GM18519 (cell line): ENCODE measurements at regions not wholly inside any gene's neighbourhood (a gene's known extent, or its start where the extent isn't known, plus 50 kb on each side); places are given as distances from the start of the nearest gene placed in this dataset.
"Not testable (repeated sequence)": the region's sequence is repeated elsewhere in the genome, so short reads cannot be mapped to it uniquely, and the experiment has no call there.

Source experiments
- ATAC-seq: cut with Tn5 transposase; IDR thresholded peaks from one replicate; pipeline ENCODE4 v1.9.1; 2021; ENCODE audit warnings: mild to moderate bottlenecking, moderate library complexity; ENCODE audit not compliant: unreplicated experiment, low FRiP score

DNA sequence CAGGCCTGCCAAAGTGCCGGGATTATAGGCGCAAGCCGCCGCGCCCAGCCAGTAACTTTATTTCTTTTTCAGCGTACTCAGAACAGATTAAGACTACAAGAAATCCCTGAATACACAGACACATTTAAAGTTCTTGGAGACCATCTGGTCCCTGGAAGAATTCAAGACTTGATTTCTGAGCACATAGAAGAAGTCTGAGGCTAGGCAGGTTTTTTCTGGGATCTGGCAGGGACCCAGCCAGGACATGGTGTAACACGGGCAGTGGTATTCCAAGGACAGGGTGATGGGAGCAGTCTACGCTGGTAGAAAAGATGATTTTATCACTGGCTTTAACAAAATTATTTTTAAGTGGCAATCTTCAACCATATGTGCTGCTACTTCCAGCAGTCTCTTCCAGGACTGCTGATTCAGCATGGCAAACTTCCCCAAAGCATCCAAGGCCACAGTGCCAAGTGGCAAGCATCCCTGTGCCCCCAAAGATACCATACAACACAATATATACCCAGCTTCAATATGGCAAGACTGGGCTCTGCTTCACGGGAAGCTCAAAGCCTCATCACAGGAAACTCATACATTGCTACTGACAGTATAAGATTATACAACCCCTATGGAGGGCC is 105.2 kb upstream of the OR5AK2 start:
- ATAC-seq: no peak

DNA sequence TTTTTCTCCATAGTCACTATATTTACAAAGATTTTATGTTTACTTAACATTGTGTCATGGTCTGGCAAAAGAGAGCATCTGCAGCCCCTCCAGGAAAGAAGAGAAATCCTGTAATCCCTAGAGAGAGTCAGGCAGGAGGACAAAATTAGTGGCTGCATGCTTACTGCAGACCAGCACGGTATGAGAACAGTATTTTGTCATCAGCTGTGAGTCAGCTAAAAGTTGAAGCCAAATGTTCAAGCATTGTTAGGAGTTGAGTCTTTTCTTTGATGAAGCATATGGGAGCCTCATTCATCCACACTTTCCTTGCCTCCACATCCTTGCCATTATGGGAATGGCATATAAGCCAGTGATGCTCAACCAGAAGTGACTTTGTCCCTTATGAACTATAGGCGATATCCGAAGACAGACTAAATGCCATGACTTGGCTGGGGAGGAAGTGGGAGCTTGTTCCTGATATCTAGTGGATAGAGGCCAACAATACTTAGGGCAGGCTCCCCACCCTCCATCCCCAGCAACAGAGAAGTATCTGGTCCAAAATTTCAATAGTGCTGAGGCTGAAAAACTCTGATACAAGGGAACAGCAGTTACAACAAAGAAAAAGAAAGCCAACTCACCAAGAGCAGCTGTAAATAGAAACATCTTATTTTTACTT is 112.0 kb upstream of the OR5AK2 start:
- ATAC-seq: no peak

DNA sequence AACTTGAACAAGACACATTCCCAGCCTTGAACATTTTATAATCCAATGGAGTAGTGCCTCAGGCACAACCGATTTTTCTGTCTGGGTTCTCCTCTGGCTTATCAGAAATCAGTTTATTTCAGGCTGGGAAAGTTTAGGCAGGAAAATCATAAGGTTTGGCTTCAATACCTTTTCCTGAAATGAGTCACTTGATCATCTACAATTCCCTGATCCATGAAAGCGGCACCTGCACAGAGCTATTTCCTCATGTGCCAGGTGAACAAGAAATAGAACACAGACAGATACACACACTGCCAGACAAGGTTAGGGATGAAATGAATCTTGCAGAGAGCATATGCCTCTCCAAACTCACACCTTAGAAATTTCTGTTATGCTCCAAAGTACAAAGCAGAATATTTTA is 106.7 kb upstream of the OR9G4 start:
- no peak for ATAC-seq

DNA sequence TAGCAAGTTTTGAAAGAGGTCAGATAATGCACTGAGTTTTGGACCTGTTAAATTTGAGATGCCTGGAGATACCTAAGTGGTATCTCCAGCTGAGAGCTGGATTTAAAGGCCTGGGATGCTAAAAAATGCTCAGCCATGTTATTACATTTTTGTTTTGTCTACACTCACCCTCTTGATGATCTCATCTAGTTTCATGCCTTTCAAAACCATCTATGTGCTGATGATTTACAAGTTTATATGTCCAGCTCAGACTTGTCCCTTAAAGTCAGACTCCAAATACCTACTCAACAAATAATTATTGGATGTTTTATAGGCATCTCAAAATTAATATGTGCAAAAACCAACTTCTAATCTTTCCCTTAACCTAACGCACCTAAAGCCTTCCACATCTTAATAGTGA is 103.6 kb upstream of the OR9G4 start:
- ATAC-seq: no peak

DNA sequence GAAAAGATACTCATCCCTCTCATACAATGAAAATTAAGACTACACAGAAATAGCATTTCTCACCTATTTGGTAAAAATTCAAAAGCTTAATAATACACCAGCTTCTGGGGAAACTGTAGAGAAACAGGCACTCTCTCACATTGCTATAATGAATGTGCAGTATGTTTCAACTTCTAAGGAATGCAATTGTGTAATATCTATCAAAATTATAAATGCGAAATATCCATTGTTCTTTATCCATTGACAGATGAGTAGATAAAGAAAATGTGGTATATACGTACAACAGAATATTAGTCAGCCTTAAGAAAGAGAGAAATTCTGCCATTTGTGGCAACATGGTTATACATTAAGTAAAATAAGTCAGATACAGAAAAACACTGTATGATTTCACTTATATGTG is 101.4 kb upstream of the OR9G4 start:
- ATAC-seq: no peak

DNA sequence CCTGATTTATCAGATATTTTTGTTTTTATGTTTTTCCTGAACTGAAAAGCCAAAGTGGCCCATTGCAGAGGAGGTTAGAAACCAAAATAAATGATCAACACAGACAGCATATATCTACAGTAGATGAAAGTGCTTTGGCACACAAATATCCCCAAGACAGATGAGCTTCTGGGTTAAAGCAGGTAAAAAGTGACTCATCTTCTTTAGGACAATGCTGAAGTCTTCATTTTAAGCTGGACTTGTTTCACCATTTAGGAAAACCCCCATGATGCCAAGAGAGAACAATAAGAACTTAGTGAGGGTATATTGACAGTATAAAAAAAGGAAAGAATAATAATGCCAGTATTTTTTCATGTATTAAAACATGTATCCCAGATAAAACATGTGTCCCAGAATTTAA is 100.8 kb upstream of the OR9G4 start:
- ATAC-seq: no peak

DNA sequence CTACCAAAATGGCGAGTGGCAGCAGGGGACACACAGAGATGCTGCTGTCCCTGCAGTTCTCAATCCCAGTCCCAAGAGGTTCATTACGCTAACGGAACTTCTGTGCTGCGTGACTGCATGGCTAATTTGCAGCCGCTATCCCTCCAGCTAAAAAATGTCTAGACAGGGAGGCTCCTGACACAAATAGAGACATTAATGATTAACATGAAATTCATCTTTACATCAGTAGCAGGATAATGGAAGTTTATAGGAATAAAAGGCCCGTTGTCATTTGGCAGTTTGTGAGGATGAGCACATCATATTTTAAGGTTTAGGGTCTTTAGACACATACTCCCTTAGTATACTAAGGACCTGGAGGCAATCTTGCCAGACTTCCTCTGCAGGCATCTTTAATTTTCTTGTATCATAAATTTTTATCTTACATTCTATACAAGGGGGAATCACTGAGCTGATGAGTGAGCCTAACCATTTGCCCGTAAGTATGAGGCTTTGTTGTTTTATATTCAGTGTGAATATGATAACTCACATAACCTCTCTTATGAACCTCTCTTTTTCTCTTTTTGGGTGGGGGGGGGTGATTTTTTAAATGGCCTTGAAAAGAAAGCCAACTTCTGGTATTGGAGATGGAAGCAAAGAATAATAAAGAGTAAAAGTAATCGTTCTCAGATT is 99.8 kb upstream of the OR9G4 start:
- no peak for ATAC-seq

DNA sequence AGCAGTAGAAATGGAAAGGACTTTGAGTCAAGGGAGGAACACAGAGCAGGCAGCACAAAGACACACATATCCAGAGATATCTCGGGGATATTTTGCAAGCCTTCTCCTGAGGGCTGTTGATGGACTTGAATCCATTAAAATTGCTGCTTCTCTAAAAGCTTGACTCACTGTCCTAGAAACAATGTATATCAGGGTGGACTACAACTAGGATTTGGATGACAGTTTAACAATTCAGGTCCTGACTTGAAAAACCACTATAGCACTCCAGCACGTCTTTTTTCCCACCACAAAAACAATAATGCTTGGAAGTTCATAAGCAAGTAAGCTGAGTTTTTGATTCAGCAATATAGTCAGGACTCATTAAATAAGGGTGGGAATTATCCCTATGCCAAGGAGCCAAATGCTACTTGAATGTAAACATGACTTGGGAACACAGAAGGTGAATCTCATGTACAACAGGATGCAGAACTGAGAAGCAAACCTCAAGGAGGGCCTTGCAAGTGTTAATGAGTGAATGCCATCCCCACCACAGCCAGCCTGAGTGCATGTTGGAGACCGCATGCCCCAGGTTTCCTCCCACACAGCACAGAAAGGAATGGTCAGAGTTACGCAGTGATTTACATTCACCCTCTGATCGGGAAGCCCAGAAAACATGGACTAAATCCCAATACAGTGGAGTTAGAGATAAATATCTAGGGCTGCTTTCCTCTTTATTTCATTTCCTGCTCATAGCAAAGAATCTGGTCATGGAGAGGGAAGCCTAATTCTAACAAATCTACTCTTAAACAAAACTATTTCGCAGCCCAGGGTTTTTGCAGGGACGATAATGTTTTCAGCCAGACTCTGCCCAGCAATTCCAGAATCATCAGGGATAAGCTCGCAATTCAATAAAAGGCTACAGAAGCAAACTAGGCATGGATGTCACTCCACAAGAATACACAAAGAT is 98.4 kb upstream of the OR9G4 start:
- ATAC-seq: no peak

DNA sequence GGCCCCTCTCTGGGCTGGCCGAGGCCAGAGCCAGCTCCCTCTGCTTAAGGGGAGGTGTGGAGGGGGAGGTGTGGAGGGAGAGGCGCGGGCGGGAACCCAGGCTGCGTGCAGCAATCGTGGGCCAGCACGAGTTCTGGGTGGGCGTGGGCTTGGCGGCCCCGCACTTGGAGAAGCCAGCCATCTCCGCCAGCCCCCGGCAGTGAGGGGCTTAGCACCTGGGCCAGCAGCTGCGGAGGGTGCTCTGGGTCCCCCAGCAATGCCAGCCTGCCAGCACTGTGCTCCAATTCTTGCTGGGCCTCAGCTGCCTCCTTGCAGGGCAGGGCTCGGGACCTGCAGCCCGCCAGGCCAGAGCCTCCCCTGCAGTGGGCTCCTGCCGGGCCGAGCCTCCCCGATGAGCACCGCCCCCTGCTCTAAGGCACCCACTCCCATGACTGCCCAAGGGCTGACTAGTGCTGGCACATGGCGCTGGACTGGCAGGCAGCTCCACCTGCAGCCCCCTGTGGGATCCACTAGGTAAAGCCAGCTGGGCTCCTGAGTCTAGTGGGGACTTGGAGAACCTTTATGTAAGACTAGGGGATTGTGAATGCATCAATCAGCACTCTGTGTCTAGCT is 96.7 kb upstream of the OR9G4 start:
- ATAC-seq: no peak

DNA sequence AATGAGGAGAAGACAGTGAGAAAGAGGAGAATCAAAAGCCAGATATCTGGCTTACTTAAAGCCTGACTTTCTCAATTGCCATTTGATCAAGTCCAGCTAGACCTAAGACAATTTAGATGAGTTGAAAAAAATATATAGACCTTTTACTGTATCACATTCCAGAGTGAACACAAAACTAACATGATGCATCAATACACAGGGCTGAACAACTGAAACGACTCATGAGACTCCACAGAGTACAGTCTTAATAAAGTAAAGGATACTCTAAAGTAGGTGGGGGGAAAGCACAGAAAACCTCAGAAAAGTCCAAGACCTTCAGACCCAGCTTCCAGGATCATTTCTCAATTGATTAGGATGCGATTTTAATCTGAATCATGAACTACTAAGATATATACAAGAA is 95.3 kb upstream of the OR9G4 start:
- ATAC-seq: no peak

DNA sequence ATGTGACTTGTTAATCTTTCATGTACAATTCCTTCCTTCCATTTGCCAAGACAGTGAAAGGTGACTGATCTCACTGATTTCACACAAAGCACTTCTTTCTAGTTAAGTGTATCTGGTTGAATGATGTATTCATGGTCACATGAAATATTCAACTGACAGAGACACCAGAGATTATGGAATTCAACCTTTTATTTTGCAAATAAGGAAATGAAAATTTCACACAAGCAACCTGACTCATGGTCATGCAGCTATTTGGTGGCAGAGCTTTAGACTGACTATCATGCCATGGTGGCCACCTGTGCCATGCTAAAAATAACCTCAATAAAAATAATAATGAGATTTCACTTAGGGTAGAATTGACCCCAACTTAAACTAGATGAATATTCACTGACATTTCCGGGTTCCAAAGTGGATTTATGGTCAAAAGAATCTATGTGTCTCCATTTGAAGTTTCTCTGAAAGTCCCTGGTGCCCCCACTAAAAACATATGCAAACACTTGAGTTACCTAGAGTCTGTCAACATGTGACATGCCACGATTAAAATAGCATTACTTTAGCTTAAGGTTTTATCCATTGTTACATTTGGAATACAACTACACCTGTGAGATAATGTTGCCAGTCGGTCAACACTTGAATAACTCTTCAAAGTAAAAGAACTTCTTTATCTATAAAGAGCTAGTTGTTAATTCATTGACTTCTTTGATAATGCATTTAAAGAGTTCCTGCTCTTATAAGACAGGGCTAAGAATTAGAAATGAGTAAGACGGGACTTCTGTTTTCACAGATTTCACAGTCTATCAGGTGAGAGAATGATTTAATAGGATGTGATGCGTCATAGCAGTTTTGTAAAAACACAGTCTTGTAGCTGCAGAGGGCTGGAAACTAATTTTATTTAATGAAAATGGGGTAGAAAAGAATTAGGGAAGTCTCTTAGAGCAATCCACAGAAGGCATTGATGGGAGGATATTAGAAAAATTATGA is 94.6 kb upstream of the OR9G4 start:
- no peak for ATAC-seq

DNA sequence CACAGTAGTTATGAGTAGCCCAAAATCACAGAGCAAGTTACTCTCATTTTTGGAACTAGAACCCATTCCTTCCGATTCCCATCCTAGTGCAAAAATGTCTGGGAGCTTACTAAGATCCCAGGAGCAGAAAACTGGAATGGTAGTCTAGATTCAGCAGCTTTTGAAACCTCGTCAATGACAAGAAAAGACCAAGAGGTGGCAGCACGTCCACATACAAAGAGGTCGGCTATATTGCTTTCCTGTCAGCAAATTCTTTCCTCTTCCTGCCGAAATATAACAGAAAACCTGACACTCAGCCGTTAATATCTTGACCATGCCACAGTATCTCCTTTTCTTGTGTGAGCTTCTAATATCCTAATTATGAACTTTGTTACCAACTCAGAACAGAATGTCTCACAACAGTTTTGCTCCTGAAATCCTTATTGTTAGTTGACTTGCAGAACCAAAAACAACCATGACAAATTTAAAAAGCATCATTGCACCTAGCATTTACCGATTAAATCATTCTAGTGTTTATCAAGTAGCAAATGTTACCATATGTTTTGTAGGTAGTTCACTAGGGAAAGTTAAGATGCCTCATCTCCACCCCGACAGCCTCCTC is 92.8 kb upstream of the OR9G4 start:
- ATAC-seq: peak; percentile 66

DNA sequence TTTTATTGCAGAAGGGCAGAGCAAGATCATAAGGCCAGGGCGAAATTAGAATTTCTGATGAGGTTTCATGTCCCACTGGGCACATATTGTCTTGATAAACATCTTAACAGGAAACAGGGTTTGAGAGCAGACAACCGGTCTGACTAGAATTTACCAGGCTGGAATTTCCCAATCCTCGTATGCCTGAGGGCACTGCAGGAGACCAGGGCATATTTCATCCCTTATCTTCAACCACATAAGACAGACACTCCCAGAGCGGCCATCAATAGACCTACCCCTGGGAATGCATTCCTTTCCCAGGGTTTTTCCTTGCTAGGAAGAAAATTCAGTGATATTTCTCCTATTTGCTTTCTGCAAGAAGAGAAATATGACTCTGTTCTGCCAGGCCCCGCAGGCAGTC is 78.9 kb upstream of the OR9G4 start:
- ATAC-seq: not testable (repeated sequence)

DNA sequence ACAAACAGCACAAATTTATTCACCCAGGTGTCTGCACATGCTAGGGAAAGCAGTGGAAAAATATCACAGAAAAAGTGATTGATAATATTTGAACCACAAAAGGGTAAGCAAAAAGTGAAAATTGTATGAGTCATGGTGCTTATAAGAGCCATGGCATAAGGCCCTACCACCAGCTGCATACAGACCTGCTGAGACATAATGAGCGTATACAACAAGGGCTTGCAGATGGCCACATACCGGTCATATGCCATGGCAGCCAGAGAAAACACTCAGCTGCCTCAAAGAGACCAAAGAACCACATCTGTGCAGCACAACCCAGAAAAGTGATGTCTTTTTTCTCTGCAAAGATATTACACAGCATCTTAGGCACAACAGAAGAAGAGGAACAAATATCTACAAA is 71.4 kb upstream of the OR9G4 start:
- ATAC-seq: no peak

DNA sequence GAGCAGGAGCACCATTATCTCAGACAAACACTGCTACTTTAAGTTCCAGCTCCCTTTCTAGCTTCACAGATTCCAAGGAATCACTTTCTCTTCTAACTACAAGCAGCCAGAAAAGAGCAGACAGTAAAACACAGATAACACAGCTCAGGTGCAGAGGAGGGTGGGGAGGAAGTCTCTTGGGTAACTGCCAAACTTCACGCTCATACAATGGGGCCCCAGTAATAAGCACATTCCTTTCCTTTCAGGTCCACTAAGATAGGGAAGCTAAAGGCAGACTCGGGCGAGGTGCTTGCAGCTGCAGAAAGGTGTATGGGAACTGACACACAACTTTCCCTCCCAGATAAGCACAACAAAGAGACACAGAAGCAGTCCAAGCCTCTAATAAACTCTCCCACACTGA is 69.2 kb upstream of the OR9G4 start:
- ATAC-seq: no peak

DNA sequence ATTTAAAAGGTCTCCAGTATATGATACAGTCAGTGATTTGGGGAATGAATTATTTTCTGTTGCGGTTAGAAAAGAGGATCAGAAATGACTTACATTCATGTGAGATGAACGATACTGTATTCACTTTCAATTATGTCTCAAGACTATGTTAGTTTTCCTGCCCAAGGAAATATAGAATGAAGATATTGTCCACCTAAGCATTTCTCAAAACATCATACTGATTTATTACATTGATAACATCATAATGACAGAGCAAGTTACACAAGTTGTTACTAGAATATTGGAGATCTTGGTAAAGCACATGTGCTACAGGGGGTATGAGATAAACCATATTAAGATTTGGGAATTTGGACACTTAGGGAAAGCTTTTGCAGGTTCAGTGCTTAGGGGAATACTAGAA is 67.8 kb upstream of the OR9G4 start:
- ATAC-seq: no peak

DNA sequence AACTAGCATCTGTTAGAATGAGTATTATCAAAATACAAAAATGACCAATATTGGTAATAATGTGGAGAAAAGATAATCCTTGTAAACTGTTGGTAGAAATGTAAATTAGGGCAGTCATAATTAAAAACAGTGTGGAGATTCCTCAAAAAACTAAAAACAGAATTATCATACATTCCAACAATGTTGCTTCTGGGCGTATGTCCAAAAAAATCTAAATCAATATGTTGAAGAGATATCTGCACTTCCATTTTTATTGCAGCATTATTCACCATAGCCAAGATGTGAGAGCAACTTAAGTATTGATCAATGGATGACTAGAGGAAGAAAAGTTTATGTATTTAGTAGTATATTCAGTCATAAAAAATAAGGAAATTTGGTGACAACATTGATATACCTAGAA is 59.8 kb upstream of the OR9G4 start:
- no peak for ATAC-seq

DNA sequence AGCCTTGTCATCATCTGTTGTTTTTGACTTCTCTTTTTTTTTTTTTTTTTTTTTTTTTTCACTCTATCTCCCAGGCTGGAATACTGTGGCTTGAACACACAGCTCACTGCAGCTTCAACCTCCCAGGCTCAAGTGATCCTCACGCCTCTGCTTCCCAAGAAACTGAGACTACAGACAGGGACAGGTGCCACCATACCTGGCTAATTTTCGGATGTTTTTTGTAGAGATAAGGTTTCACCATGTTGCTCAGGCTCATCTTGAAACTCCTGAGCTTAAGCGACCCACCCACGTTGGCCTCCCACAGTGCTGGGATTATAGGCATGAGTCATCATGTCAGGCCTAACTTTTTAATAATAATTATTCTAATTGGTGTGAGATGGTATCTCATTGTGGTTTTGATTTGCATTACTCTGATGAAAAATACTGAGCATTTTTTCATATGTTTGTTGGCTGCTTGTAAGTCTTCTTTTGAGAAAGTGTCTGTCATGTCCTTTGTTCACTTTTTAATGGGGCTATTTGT is 51.3 kb upstream of the OR9G4 start:
- ATAC-seq: no peak
